GM23338 (cell line): ENCODE measurements at regions not wholly inside any gene's neighbourhood (a gene's known extent, or its start where the extent isn't known, plus 50 kb on each side); places are given as distances from the start of the nearest gene placed in this dataset.

ENCODE experiments used
- ATAC-seq: fragments of 200-7000 bp; cut with Tn5 transposase; 3 replicates; pipeline ENCODE4 v1.9.1; 2020
- DNase-seq: peaks from one replicate; pipeline ENCODE4 v3.0.0-alpha.2; 2015; ENCODE audit warnings: low spot score
- H2AFZ ChIP-seq: fragments of 200-600 bp; sonication (generic); 2 replicates; pipeline ENCODE4 v1.8.0; 2016; ENCODE audit warnings: antibody characterized with exemption, mild to moderate bottlenecking, moderate library complexity
- H3F3A ChIP-seq: fragments of 200-600 bp; sonication (generic); replicated peaks from 2 replicates; pipeline ENCODE4 v1.8.0; 2017; ENCODE audit warnings: antibody characterized with exemption, mixed run types, low read depth
- H3K27ac ChIP-seq: fragments of 200-600 bp; sonication (generic); 2 replicates; pipeline ENCODE4 v1.6.1; 2016; ENCODE audit warnings: low read depth
- H3K27me3 ChIP-seq: fragments of 200-600 bp; sonication (generic); 2 replicates; pipeline ENCODE4 v1.8.0; 2016; ENCODE audit warnings: mild to moderate bottlenecking, mixed run types, moderate library complexity; ENCODE audit not compliant: insufficient read depth
- H3K36me3 ChIP-seq: fragments of 200-600 bp; sonication (generic); 2 replicates; pipeline ENCODE4 v1.8.0; 2016; ENCODE audit warnings: mild to moderate bottlenecking; ENCODE audit not compliant: insufficient read depth
- H3K4me1 ChIP-seq: fragments of 200-600 bp; sonication (generic); 2 replicates; pipeline ENCODE4 v1.8.0; 2016; ENCODE audit warnings: mild to moderate bottlenecking, moderate library complexity; ENCODE audit not compliant: insufficient read depth
- H3K4me2 ChIP-seq: fragments of 200-600 bp; sonication (generic); 2 replicates; pipeline ENCODE4 v1.7.1; 2017; ENCODE audit warnings: mixed run types
- H3K4me3 ChIP-seq: fragments of 200-600 bp; sonication (generic); 2 replicates; pipeline ENCODE4 v1.6.1; 2016; ENCODE audit warnings: mixed run types
- H3K79me2 ChIP-seq: fragments of 200-600 bp; sonication (generic); replicated peaks from 2 replicates; pipeline ENCODE4 v1.8.0; 2017; ENCODE audit warnings: mild to moderate bottlenecking; ENCODE audit not compliant: insufficient read depth
- H3K9me2 ChIP-seq: fragments of 200-600 bp; sonication (generic); 2 replicates; pipeline ENCODE4 v1.8.0; 2017; ENCODE audit not compliant: insufficient read depth
- H4K20me1 ChIP-seq: fragments of 200-600 bp; sonication (generic); replicated peaks from 2 replicates; pipeline ENCODE4 v1.8.0; 2017; ENCODE audit warnings: mild to moderate bottlenecking; ENCODE audit not compliant: insufficient read depth
- H3K27ac Mint-ChIP-seq: 2 replicates; pipeline ENCODE4 v1.8.0; 2020; ENCODE audit warnings: inconsistent platforms, mild to moderate bottlenecking, moderate library complexity, mixed read lengths
- H3K27me3 Mint-ChIP-seq: 3 replicates; pipeline ENCODE4 v1.8.0; 2022; ENCODE audit warnings: low read depth, mild to moderate bottlenecking, moderate library complexity, mixed read lengths, inconsistent platforms; ENCODE audit not compliant: insufficient read depth, poor library complexity
- H3K36me3 Mint-ChIP-seq: 3 replicates; pipeline ENCODE4 v1.8.0; 2021; ENCODE audit warnings: low read depth, mild to moderate bottlenecking, inconsistent platforms, moderate library complexity, mixed read lengths
- H3K4me1 Mint-ChIP-seq: 3 replicates; pipeline ENCODE4 v1.8.0; 2020; ENCODE audit warnings: mild to moderate bottlenecking, inconsistent platforms, mixed read lengths
- H3K4me3 Mint-ChIP-seq: 3 replicates; pipeline ENCODE4 v1.8.0; 2021; ENCODE audit warnings: moderate library complexity, mild to moderate bottlenecking, inconsistent platforms, mixed read lengths
- H3K9me3 Mint-ChIP-seq: 3 replicates; pipeline ENCODE4 v1.8.0; 2020; ENCODE audit warnings: moderate library complexity, mild to moderate bottlenecking, inconsistent platforms, mixed read lengths
- CREB1 ChIP-seq: fragments of 250-450 bp; sonication (Bioruptor Pico); IDR thresholded peaks from 2 replicates; pipeline ENCODE4 v1.5.0; 2020; ENCODE audit warnings: low read depth, mild to moderate bottlenecking, moderate library complexity
- ETS1 ChIP-seq: IDR thresholded peaks from 2 replicates; pipeline ENCODE4 v1.6.1; 2016; ENCODE audit warnings: antibody characterized with exemption
- EZH2 ChIP-seq: fragments of 200-600 bp; sonication (generic); IDR thresholded peaks from one replicate; pipeline ENCODE4 v1.8.0; 2017; ENCODE audit warnings: antibody characterized with exemption, mild to moderate bottlenecking, low read depth; ENCODE audit not compliant: unreplicated experiment
- NANOG ChIP-seq: IDR thresholded peaks from 2 replicates; pipeline ENCODE4 v1.6.1; 2016; ENCODE audit warnings: antibody characterized with exemption, borderline replicate concordance
- POLR2AphosphoS5 ChIP-seq: IDR thresholded peaks from 2 replicates; pipeline ENCODE4 v1.6.1; 2016; ENCODE audit warnings: antibody characterized with exemption, low read depth
- REST ChIP-seq: IDR thresholded peaks from one replicate; pipeline ENCODE4 v1.6.1; 2018; ENCODE audit warnings: antibody characterized with exemption; ENCODE audit not compliant: unreplicated experiment
- STAT1 ChIP-seq: IDR thresholded peaks from one replicate; pipeline ENCODE4 v1.6.1; 2016; ENCODE audit warnings: antibody characterized with exemption; ENCODE audit not compliant: unreplicated experiment
- TF ChIP-seq, protein P1 (sequence below), 2 experiments: fragments of 200-600 bp in 1 of 2; sonication (generic) in 1 of 2; conservative IDR thresholded peaks; 2 replicates each; pipeline versions ENCODE4 v1.5.1 to v1.6.1; 2016 to 2017; ENCODE audit warnings: antibody characterized with exemption in 2 of 2, low read depth in 2 of 2, mild to moderate bottlenecking in 2 of 2, moderate library complexity in 1 of 2

DNA sequence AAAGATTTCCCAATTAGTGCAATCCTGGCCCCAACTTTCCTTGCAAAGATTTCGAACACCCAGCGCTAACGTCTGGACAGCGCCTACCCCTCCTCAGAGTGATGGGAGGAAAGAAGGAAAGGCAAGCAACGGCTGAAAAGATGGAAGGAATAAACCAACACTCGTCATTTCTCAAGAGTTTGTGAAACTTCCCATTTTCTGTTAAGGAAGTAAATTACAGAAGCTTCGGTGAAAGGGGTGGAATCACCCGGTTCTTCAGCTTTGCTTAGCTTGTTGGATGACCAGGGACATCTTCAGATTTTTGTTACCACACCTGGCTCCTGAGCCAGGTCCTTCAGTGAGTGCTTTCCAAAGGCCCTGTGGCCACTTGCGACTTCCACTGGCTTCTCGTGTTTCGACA, 313.1 kb downstream of the SKIDA1 start:
- H3K27ac Mint-ChIP-seq = no peak overlapping the region
- no peaks in the 10 kb centered on the region for H3K36me3 ChIP-seq

GRCh38 chr10:21209495-21209894, 312.4 kb upstream of the NEBL start:
- H3K36me3 ChIP-seq = no peaks in the 10 kb centered on the region
- Mint-ChIP-seq H3K4me3 (no peak overlapping the region), H3K36me3 (no peaks in the 10 kb centered on the region; the same call in 2 of the 3 replicates), H3K9me3 (peaks cover 4% of the 10 kb centered on the region; the same call in 1 of the 3 replicates), H3K27me3 (no peaks in the 10 kb centered on the region), H3K4me1 (peaks cover 3% of the 10 kb centered on the region; the same call in 1 of the 3 replicates), H3K27ac (no peak overlapping the region)
- ATAC-seq = no peak
- no peak overlapping the region for H3K4me3 ChIP-seq
- H4K20me1 ChIP-seq = no peaks in the 10 kb centered on the region
- no peaks in the 10 kb centered on the region for H3K27me3 ChIP-seq
- H3K4me1 ChIP-seq = no peaks in the 10 kb centered on the region
- no peaks in the 10 kb centered on the region; the same call in none of the 2 replicates for H3K9me2 ChIP-seq
- no peaks in the 10 kb centered on the region for H3F3A ChIP-seq
- no peak for DNase-seq
- no peak overlapping the region for H2AFZ ChIP-seq
- H3K4me2 ChIP-seq = no peak overlapping the region
- no peaks in the 10 kb centered on the region for H3K79me2 ChIP-seq
- TF ChIP-seq ETS1 (no peak), STAT1 (no peak), EZH2 (no peak), NANOG (no peak)
- TF ChIP-seq, protein P1, sequence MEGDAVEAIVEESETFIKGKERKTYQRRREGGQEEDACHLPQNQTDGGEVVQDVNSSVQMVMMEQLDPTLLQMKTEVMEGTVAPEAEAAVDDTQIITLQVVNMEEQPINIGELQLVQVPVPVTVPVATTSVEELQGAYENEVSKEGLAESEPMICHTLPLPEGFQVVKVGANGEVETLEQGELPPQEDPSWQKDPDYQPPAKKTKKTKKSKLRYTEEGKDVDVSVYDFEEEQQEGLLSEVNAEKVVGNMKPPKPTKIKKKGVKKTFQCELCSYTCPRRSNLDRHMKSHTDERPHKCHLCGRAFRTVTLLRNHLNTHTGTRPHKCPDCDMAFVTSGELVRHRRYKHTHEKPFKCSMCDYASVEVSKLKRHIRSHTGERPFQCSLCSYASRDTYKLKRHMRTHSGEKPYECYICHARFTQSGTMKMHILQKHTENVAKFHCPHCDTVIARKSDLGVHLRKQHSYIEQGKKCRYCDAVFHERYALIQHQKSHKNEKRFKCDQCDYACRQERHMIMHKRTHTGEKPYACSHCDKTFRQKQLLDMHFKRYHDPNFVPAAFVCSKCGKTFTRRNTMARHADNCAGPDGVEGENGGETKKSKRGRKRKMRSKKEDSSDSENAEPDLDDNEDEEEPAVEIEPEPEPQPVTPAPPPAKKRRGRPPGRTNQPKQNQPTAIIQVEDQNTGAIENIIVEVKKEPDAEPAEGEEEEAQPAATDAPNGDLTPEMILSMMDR (conservative IDR thresholded peaks at IDR 0.05; ENCODE audit: low read depth in 2 of 2) = no peak
- no peak overlapping the region for H3K27ac ChIP-seq

More for the DNA sequence above, 313.1 kb downstream of the SKIDA1 start:
- H3K4me3 ChIP-seq = no peak overlapping the region
- no peaks in the 10 kb centered on the region for H3K4me1 ChIP-seq
- H3K4me1 Mint-ChIP-seq = peaks cover 3% of the 10 kb centered on the region; the same call in 1 of the 3 replicates
- no peak overlapping the region for H3K4me2 ChIP-seq
- H3K79me2 ChIP-seq = no peaks in the 10 kb centered on the region
- no peak overlapping the region for H3K4me3 Mint-ChIP-seq
- DNase-seq (no peak), ATAC-seq (no peak)
- no peaks in the 10 kb centered on the region for H4K20me1 ChIP-seq
- no peaks in the 10 kb centered on the region; the same call in 1 of the 2 replicates for H3K9me2 ChIP-seq
- no peak overlapping the region for H3K27ac ChIP-seq
- no peaks in the 10 kb centered on the region for H3K27me3 ChIP-seq
- no peaks in the 10 kb centered on the region for H3F3A ChIP-seq
- no peaks in the 10 kb centered on the region for H3K27me3 Mint-ChIP-seq
- TF ChIP-seq CREB1 (CRISPR knock-in tag) = no peak
- no peak for TF ChIP-seq REST
- no peak for TF ChIP-seq POLR2AphosphoS5
- H2AFZ ChIP-seq = no peak overlapping the region
- H3K9me3 Mint-ChIP-seq = peaks cover 4% of the 10 kb centered on the region; the same call in 1 of the 3 replicates
- H3K36me3 Mint-ChIP-seq = no peaks in the 10 kb centered on the region; the same call in 2 of the 3 replicates
